Astrocyte (in vitro differentiated cells and primary cell): ENCODE measurements at regions not wholly inside any gene's neighbourhood (a gene's known extent, or its start where the extent isn't known, plus 50 kb on each side); places are given as distances from the start of the nearest gene placed in this dataset.

Experiments used
- DNase-seq: peaks from one replicate; pipeline ENCODE4 v3.0.0-alpha.2; 2010; ENCODE audit warnings: low read depth
- FAIRE-seq: peaks from 2 replicates; lab custom pipeline; 2011; peaks lifted over from hg19 to GRCh38; lab: Jason Lieb, UNC
- H2AFZ ChIP-seq: 2 replicates; pipeline ENCODE4 v1.6.0; 2012; ENCODE audit warnings: low read depth, low read length, inconsistent platforms
- H3K27ac ChIP-seq: 2 replicates; pipeline ENCODE4 v1.5.1; 2011; ENCODE audit warnings: low read depth, low read length, inconsistent platforms
- H3K27me3 ChIP-seq: 2 replicates; pipeline ENCODE4 v1.6.0; 2011; ENCODE audit warnings: low read length, inconsistent platforms; ENCODE audit not compliant: insufficient read depth
- H3K36me3 ChIP-seq: 2 replicates; pipeline ENCODE4 v1.5.1; 2011; ENCODE audit warnings: low read length, inconsistent platforms; ENCODE audit not compliant: insufficient read depth
- H3K4me1 ChIP-seq: 2 replicates; pipeline ENCODE4 v1.5.1; 2011; ENCODE audit warnings: low read length, inconsistent platforms; ENCODE audit not compliant: insufficient read depth
- H3K4me2 ChIP-seq: 2 replicates; pipeline ENCODE4 v1.6.0; 2012; ENCODE audit warnings: low read length, inconsistent platforms
- H3K4me3 ChIP-seq: 2 replicates; pipeline ENCODE4 v1.5.1; 2011; ENCODE audit warnings: low read depth, mild to moderate bottlenecking, low read length, inconsistent platforms; ENCODE audit not compliant: insufficient read depth
- H3K79me2 ChIP-seq: 2 replicates; pipeline ENCODE4 v1.6.0; 2012; ENCODE audit warnings: mild to moderate bottlenecking, low read length, inconsistent platforms; ENCODE audit not compliant: insufficient read depth
- H3K9ac ChIP-seq: 2 replicates; pipeline ENCODE4 v1.6.0; 2012; ENCODE audit warnings: mild to moderate bottlenecking, low read length, inconsistent platforms
- H3K9me3 ChIP-seq: 2 replicates; pipeline ENCODE4 v1.5.1; 2012; ENCODE audit warnings: low read depth, mild to moderate bottlenecking, low read length, inconsistent platforms; ENCODE audit not compliant: insufficient read depth
- H4K20me1 ChIP-seq: 2 replicates; pipeline ENCODE4 v1.6.0; 2012; ENCODE audit warnings: low read length, inconsistent platforms; ENCODE audit not compliant: insufficient read depth
- H3K27ac Mint-ChIP-seq: one replicate; pipeline ENCODE4 v1.8.0; 2021; ENCODE audit warnings: mild to moderate bottlenecking, mixed read lengths; ENCODE audit not compliant: unreplicated experiment
- H3K27me3 Mint-ChIP-seq: one replicate; pipeline ENCODE4 v1.8.0; 2021; ENCODE audit warnings: low read depth, mixed read lengths; ENCODE audit not compliant: unreplicated experiment
- H3K36me3 Mint-ChIP-seq: one replicate; pipeline ENCODE4 v1.8.0; 2021; ENCODE audit warnings: low read depth, mixed read lengths; ENCODE audit not compliant: unreplicated experiment
- H3K4me1 Mint-ChIP-seq: one replicate; pipeline ENCODE4 v1.8.0; 2021; ENCODE audit warnings: low read depth, mixed read lengths; ENCODE audit not compliant: unreplicated experiment
- H3K4me3 Mint-ChIP-seq: one replicate; pipeline ENCODE4 v1.8.0; 2021; ENCODE audit warnings: mild to moderate bottlenecking, moderate library complexity, mixed read lengths; ENCODE audit not compliant: unreplicated experiment
- H3K9me3 Mint-ChIP-seq: one replicate; pipeline ENCODE4 v1.8.0; 2021; ENCODE audit warnings: mild to moderate bottlenecking, mixed read lengths; ENCODE audit not compliant: unreplicated experiment
- CTCF ChIP-seq: IDR thresholded peaks from 2 replicates; pipeline ENCODE4 v1.5.1; 2011; ENCODE audit warnings: low read depth, mild to moderate bottlenecking, inconsistent platforms, low read length, moderate library complexity; ENCODE audit not compliant: insufficient read depth
- EZH2 ChIP-seq: IDR thresholded peaks from 2 replicates; pipeline ENCODE4 v1.6.1; 2012; ENCODE audit warnings: mild to moderate bottlenecking, low read length, inconsistent platforms; ENCODE audit not compliant: insufficient read depth

- H2AFZ ChIP-seq: no peak overlapping the region
These were observed 64.9 kb upstream of the ELL2 start for GRCh38 chr5:96026406-96027041.

GRCh38 chr5:96024683-96025475 is 63.2 kb upstream of the ELL2 start:
- Mint-ChIP-seq H3K27me3 (no peaks in the 10 kb centered on the region), H3K4me3 (no peak overlapping the region), H3K4me1 (peaks cover 33% of the 10 kb centered on the region), H3K36me3 (no peaks in the 10 kb centered on the region), H3K27ac (peak overlapping the region; percentile 84), H3K9me3 (no peaks in the 10 kb centered on the region)
- Histone ChIP-seq H4K20me1 (no peaks in the 10 kb centered on the region), H3K36me3 (no peaks in the 10 kb centered on the region), H3K4me2 (no peak overlapping the region), H3K9ac (no peak overlapping the region), H3K4me3 (no peak overlapping the region), H3K4me1 (peaks cover 11% of the 10 kb centered on the region), H3K27me3 (no peaks in the 10 kb centered on the region), H3K79me2 (no peaks in the 10 kb centered on the region), H3K27ac (no peak overlapping the region), H2AFZ (no peak overlapping the region), H3K9me3 (no peaks in the 10 kb centered on the region)
- TF ChIP-seq EZH2 (no peak), CTCF (no peak)
- DNase-seq: no peak
- FAIRE-seq: peak; percentile 23

More at GRCh38 chr5:96026406-96027041, 64.9 kb upstream of the ELL2 start:
- peak overlapping the region; percentile 50 for H3K27ac Mint-ChIP-seq
- peak; percentile 75 for FAIRE-seq
- H3K27me3 Mint-ChIP-seq: no peaks in the 10 kb centered on the region
- peaks cover 33% of the 10 kb centered on the region for H3K4me1 Mint-ChIP-seq
- peak; percentile 78 for DNase-seq
- H3K4me3 ChIP-seq: no peak overlapping the region
- H3K9me3 ChIP-seq: no peaks in the 10 kb centered on the region
- no peaks in the 10 kb centered on the region for H3K36me3 Mint-ChIP-seq
- H3K4me3 Mint-ChIP-seq: no peak overlapping the region
- no peak overlapping the region for H3K9ac ChIP-seq
- TF ChIP-seq EZH2: no peak
- no peak for TF ChIP-seq CTCF
- no peaks in the 10 kb centered on the region for H3K9me3 Mint-ChIP-seq
- H3K79me2 ChIP-seq: no peaks in the 10 kb centered on the region
- no peak overlapping the region for H3K4me2 ChIP-seq
- no peak overlapping the region for H3K27ac ChIP-seq
- peaks cover 12% of the 10 kb centered on the region for H3K4me1 ChIP-seq
- no peaks in the 10 kb centered on the region for H3K27me3 ChIP-seq
- H3K36me3 ChIP-seq: no peaks in the 10 kb centered on the region
- H4K20me1 ChIP-seq: no peaks in the 10 kb centered on the region
